Ectodermal cell (in vitro differentiated cells): ENCODE measurements at regions not wholly inside any gene's neighbourhood (a gene's known extent, or its start where the extent isn't known, plus 50 kb on each side); places are given as distances from the start of the nearest gene placed in this dataset.

Source experiments
- H3K27ac ChIP-seq: 2 replicates; pipeline ENCODE4 v1.7.0; 2013; ENCODE audit warnings: mild to moderate bottlenecking, low read depth, low read length; ENCODE audit not compliant: insufficient read depth, poor library complexity, severe bottlenecking
- H3K27me3 ChIP-seq: 2 replicates; pipeline ENCODE4 v1.7.0; 2013; ENCODE audit warnings: mild to moderate bottlenecking, low read length; ENCODE audit not compliant: insufficient read depth, control insufficient read depth, poor library complexity, severe bottlenecking
- H3K36me3 ChIP-seq: one replicate; pipeline ENCODE4 v1.7.0; 2013; ENCODE audit warnings: low read length; ENCODE audit not compliant: control insufficient read depth, insufficient read depth
- H3K4me1 ChIP-seq: one replicate; pipeline ENCODE4 v1.7.0; 2013; ENCODE audit warnings: low read length; ENCODE audit not compliant: control insufficient read depth, insufficient read depth
- H3K4me3 ChIP-seq: 2 replicates; pipeline ENCODE4 v1.7.0; 2013; ENCODE audit warnings: low read depth, low read length, control low read depth; ENCODE audit not compliant: insufficient read depth
- H3K9me3 ChIP-seq: 2 replicates; pipeline ENCODE4 v1.7.0; 2013; ENCODE audit warnings: mild to moderate bottlenecking, low read length, moderate library complexity; ENCODE audit not compliant: control insufficient read depth
- WGBS, 2 experiments: methylation state at CpG; one replicate each; pipeline ENCODE4 v1.1.7; 2013; ENCODE audit warnings: missing lambda C conversion rate in 2 of 2; 5-methylcytosine and 5-hydroxymethylcytosine counted together

- Histone ChIP-seq H3K4me1 (no peaks in the 10 kb centered on the region), H3K4me3 (no peak overlapping the region), H3K27ac (no peak overlapping the region), H3K36me3 (no peaks in the 10 kb centered on the region), H3K9me3 (no peaks in the 10 kb centered on the region), H3K27me3 (no peaks in the 10 kb centered on the region)
- 94 to 95% methylated on average over 3 of the region's 3 CpGs for WGBS, 2 experiments
These were observed 2812.6 kb downstream of the PCDH9 start for GRCh38 chr13:64417581-64417980.

DNA sequence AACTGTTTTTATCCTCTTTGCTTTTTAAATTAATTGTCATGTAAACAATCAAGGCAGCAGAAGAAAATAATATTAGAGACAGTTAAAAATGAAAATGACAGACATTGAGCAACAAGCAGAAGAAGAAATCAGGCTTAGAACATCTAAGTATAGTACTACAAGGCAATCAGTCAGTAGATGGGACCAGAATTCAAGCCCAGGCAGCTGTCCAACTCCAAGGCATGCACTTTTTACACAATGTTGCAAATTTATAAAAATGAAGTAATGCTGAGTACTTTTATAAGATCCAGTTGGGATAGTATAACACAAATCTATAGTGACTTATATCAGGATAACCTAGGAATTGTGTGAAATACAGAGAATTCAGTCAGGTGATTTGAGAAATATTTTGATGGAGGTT is 2815.8 kb downstream of the PCDH9 start:
- no peaks in the 10 kb centered on the region for H3K27me3 ChIP-seq
- H3K4me1 ChIP-seq, result no peaks in the 10 kb centered on the region

DNA sequence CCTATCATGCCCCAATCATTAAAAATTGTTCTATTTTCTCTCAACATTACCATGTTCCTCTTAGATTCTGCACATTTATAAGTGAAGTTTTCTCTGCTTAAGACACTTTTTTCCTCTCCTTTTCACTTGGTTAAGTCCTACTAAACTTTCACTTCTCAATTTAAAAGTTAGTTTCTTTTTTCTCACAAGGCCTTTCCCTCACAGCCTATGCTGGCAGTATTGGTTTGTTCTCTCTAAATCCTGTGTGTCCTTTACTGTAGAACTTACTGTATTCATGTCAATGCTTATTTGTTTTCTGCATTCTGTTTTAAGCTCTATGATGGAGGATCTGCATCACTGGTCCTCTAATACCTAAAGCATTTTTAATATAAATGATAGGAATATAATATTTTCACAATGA is 2816.6 kb downstream of the PCDH9 start:
- H3K9me3 ChIP-seq, result no peaks in the 10 kb centered on the region
- H3K27me3 ChIP-seq, result no peaks in the 10 kb centered on the region
- H3K4me1 ChIP-seq, result no peaks in the 10 kb centered on the region
- no peak overlapping the region for H3K27ac ChIP-seq
- H3K4me3 ChIP-seq, result no peak overlapping the region
- no peaks in the 10 kb centered on the region for H3K36me3 ChIP-seq

More for the DNA sequence above, 2815.8 kb downstream of the PCDH9 start:
- Histone ChIP-seq H3K4me3 (no peak overlapping the region), H3K9me3 (no peaks in the 10 kb centered on the region), H3K36me3 (no peaks in the 10 kb centered on the region), H3K27ac (no peak overlapping the region)

DNA sequence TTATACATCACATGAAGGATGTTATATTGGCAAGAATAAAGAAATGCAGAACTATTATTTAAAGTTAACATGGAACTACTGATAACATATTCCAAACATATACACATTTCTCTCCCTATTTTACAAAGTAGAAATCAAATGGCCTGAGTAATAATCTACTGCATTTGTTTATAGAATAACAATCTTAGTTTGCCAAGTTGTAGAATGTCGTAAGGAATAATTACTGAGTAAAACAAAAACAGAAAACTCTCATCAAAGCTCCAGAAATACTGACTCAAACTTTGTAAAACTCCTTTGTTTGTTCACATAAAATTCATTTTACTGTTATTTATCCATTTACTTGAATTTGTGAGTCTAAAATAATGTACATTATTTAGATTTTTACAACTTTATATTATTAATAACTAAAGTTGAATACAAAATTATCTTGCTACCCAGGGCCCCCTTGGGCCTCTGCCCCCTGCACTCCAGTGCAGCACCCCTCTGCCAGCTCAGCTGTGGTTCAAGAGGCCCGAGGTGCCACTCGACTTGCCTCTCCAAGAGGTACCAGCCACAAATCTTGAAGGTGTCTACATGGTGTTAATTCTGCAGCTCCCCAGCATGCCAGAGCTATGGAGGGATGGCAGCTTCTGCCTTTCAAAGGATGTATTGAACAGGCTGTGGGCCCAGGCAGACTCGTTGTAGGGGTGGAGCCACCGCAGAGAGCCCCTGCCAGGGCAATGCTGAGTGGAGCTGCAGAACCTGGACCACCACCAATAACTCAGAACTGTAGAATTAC is 2819.7 kb downstream of the PCDH9 start:
- WGBS, 2 experiments, result 92 to 98% methylated on average over 5 of the region's 5 CpGs
- H3K4me1 ChIP-seq, result no peaks in the 10 kb centered on the region
- no peaks in the 10 kb centered on the region for H3K36me3 ChIP-seq
- no peak overlapping the region for H3K27ac ChIP-seq
- H3K27me3 ChIP-seq, result no peaks in the 10 kb centered on the region
- no peaks in the 10 kb centered on the region for H3K9me3 ChIP-seq
- no peak overlapping the region for H3K4me3 ChIP-seq

DNA sequence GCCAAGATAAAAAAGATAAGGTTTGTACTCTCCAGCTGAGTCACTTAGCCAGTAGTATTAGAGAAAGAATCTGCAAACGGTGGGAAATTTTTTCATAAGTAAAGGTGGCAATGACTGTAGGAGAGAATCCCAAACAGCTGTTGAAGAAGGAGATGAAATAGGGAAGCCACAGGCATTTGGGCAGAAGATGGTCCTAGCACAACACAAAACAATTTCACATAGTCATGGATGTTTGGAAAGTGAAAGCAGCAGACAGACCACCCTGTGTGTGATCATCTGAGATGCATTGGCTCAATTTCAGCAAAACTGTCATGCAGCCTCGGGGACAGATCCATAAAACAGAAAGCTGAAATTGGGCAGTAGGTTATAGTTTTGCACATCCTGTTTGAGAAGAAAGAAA is 2832.4 kb downstream of the PCDH9 start:
- WGBS, 2 experiments, result 86 to 89% methylated on average over 2 of the region's 2 CpGs
- H3K36me3 ChIP-seq, result no peaks in the 10 kb centered on the region
- H3K9me3 ChIP-seq, result no peaks in the 10 kb centered on the region
- no peak overlapping the region for H3K27ac ChIP-seq
- no peak overlapping the region for H3K4me3 ChIP-seq
- no peaks in the 10 kb centered on the region for H3K4me1 ChIP-seq
- no peaks in the 10 kb centered on the region for H3K27me3 ChIP-seq

GRCh38 chr13:64377606-64378005 is 2852.5 kb downstream of the PCDH9 start:
- 100% methylated on average over 1 of the region's 1 CpG; no CpG with 5 or more reads in 1 of the 2 experiments for WGBS, 2 experiments
- Histone ChIP-seq H3K4me1 (no peaks in the 10 kb centered on the region), H3K27me3 (no peaks in the 10 kb centered on the region), H3K36me3 (no peaks in the 10 kb centered on the region), H3K9me3 (no peaks in the 10 kb centered on the region), H3K4me3 (no peak overlapping the region), H3K27ac (no peak overlapping the region)

DNA sequence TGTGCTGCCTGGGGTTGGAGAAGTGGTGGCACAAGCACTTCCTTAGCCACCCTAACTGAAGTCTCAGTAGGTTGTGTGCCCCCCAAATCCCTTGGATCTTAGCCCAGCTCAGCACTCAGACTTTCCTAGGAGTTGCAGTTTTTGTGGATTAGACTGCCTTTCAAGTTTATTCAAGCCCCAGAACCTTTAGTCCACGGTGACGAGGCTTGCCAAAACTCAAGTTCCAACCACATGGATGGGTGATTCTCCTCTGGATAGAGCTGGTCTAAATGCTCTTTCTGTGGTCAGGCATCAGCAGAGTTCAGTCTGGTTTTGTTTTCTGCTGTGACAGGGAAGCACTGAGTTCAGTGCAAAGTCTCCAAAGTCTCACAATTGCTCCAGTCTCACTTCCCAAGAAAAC is 2858.7 kb downstream of the PCDH9 start:
- Histone ChIP-seq H3K4me1 (no peaks in the 10 kb centered on the region), H3K27ac (no peak overlapping the region), H3K4me3 (no peak overlapping the region), H3K36me3 (no peaks in the 10 kb centered on the region), H3K27me3 (no peaks in the 10 kb centered on the region), H3K9me3 (no peaks in the 10 kb centered on the region)
- WGBS, 2 experiments, result 90 to 97% methylated on average over 2 of the region's 2 CpGs

- H3K27ac ChIP-seq, result no peak overlapping the region
- H3K4me3 ChIP-seq, result no peak overlapping the region
- no peaks in the 10 kb centered on the region for H3K36me3 ChIP-seq
- H3K9me3 ChIP-seq, result no peaks in the 10 kb centered on the region
- no peaks in the 10 kb centered on the region for H3K4me1 ChIP-seq
- no peaks in the 10 kb centered on the region for H3K27me3 ChIP-seq
These were observed 2859.1 kb downstream of the PCDH9 start for GRCh38 chr13:64371045-64371444.

DNA sequence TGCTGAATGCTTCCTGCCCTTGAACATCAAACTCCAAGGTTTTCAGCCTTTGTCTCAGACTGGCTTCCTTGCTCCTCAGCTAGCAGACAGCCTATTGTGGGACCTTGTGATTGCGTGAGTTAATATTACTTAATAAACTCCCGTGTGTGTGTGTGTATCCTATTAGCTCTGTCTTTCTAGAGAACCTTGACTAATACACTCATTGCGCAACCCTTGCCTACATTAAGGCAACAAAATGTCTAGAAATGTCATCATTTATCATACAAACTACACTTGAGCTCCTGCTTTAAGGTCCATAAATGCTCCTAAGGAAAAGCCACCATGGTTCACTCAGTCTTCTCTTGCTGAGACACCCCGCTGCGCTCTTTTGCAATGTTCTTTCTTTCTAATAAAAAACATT is 2861.0 kb downstream of the PCDH9 start:
- H3K27ac ChIP-seq, result no peak overlapping the region
- 93 to 97% methylated on average over 5 of the region's 5 CpGs for WGBS, 2 experiments
- no peaks in the 10 kb centered on the region for H3K27me3 ChIP-seq
- H3K36me3 ChIP-seq, result no peaks in the 10 kb centered on the region
- H3K4me3 ChIP-seq, result no peak overlapping the region
- H3K9me3 ChIP-seq, result no peaks in the 10 kb centered on the region
- H3K4me1 ChIP-seq, result no peaks in the 10 kb centered on the region

- no peak overlapping the region for H3K27ac ChIP-seq
- 100% methylated on average over 1 to 2 of the region's 2 CpGs for WGBS, 2 experiments
- H3K27me3 ChIP-seq, result no peaks in the 10 kb centered on the region
- no peak overlapping the region for H3K4me3 ChIP-seq
- H3K9me3 ChIP-seq, result no peaks in the 10 kb centered on the region
- no peaks in the 10 kb centered on the region for H3K36me3 ChIP-seq
- no peaks in the 10 kb centered on the region for H3K4me1 ChIP-seq
These were observed 2867.6 kb downstream of the PCDH9 start for GRCh38 chr13:64362564-64362963.

- H3K27ac ChIP-seq, result no peak overlapping the region
- H3K4me3 ChIP-seq, result no peak overlapping the region
- H3K9me3 ChIP-seq, result no peaks in the 10 kb centered on the region
- no peaks in the 10 kb centered on the region for H3K36me3 ChIP-seq
- H3K4me1 ChIP-seq, result no peaks in the 10 kb centered on the region
- H3K27me3 ChIP-seq, result no peaks in the 10 kb centered on the region
- 87 to 94% methylated on average over 2 of the region's 2 CpGs for WGBS, 2 experiments
These were observed 2882.5 kb downstream of the PCDH9 start for GRCh38 chr13:64347664-64348063.
